Stimulated activated CD4-positive, alpha-beta T cell treated with anti-CD3 and anti-CD28 coated beads, Interleukin-1b, Interleukin-23, amount 100 ng/mL, for 1 hour (primary cell): ENCODE measurements at regions not wholly inside any gene's neighbourhood (a gene's known extent, or its start where the extent isn't known, plus 50 kb on each side); places are given as distances from the start of the nearest gene placed in this dataset.
"Not testable (repeated sequence)": the region's sequence is repeated elsewhere in the genome, so short reads cannot be mapped to it uniquely, and the experiment has no call there.

Source experiments
- DNase-seq, 2 donors: peaks; one replicate each; pipeline ENCODE4 v3.0.0-alpha.2; 2020; ENCODE audit warnings: low read depth in 2 of 2

- no peak for DNase-seq
Measured at GRCh38 chr6:98036344-98036923, 753.4 kb upstream of the MMS22L start.

- DNase-seq: no peak
Measured at GRCh38 chr6:98037571-98037970, 754.6 kb upstream of the MMS22L start.

- DNase-seq: no peak
Measured at GRCh38 chr6:98039443-98039842, 756.4 kb upstream of the MMS22L start.

GRCh38 chr6:98039904-98040607 lies 757.0 kb upstream of the MMS22L start:
- DNase-seq: no peak

GRCh38 chr6:98041056-98041455 lies 758.0 kb upstream of the MMS22L start:
- DNase-seq: no peak

- DNase-seq: no peak
Measured at GRCh38 chr6:98041921-98042320, 758.9 kb upstream of the MMS22L start.

- DNase-seq: no peak
Measured at GRCh38 chr6:98044151-98044561, 761.1 kb upstream of the MMS22L start.

- DNase-seq: no peak
Measured at GRCh38 chr6:98044791-98045470, 761.9 kb upstream of the MMS22L start.

GRCh38 chr6:98047164-98047563 lies 764.1 kb upstream of the MMS22L start:
- DNase-seq: no peak

- no peak for DNase-seq
Measured at GRCh38 chr6:98047871-98048270, 764.9 kb upstream of the MMS22L start.

- DNase-seq: no peak
Measured at GRCh38 chr6:98054453-98054852, 771.4 kb upstream of the MMS22L start.

GRCh38 chr6:98056955-98057354 lies 773.9 kb upstream of the MMS22L start:
- DNase-seq: no peak

- no peak for DNase-seq
Measured at GRCh38 chr6:98067375-98067774, 767.0 kb upstream of the POU3F2 start.

- DNase-seq: not testable (repeated sequence)
Measured at GRCh38 chr6:98088537-98088936, 745.8 kb upstream of the POU3F2 start.

GRCh38 chr6:98092331-98092730 lies 742.0 kb upstream of the POU3F2 start:
- no peak for DNase-seq

GRCh38 chr6:98094696-98095095 lies 739.7 kb upstream of the POU3F2 start:
- no peak for DNase-seq

GRCh38 chr6:98107801-98108200 lies 726.6 kb upstream of the POU3F2 start:
- no peak for DNase-seq

- DNase-seq: no peak
Measured at GRCh38 chr6:98116455-98116854, 717.9 kb upstream of the POU3F2 start.

GRCh38 chr6:98117068-98117467 lies 717.3 kb upstream of the POU3F2 start:
- DNase-seq: no peak

GRCh38 chr6:98118397-98119045 lies 715.9 kb upstream of the POU3F2 start:
- DNase-seq: no peak

GRCh38 chr6:98124171-98124570 lies 710.2 kb upstream of the POU3F2 start:
- no peak for DNase-seq

- no peak for DNase-seq
Measured at GRCh38 chr6:98131290-98131990, 702.9 kb upstream of the POU3F2 start.
